Loucy (cell line): ENCODE measurements at regions not wholly inside any gene's neighbourhood (a gene's known extent, or its start where the extent isn't known, plus 50 kb on each side); places are given as distances from the start of the nearest gene placed in this dataset.

ENCODE experiments used
- EZH2phosphoT487 ChIP-seq: fragments of 200-600 bp; IDR thresholded peaks from 2 replicates; pipeline ENCODE4 v1.6.1; 2018; ENCODE audit warnings: antibody characterized with exemption, mild to moderate bottlenecking, moderate library complexity, borderline replicate concordance
- TF ChIP-seq, protein P1 (sequence below): fragments of 200-600 bp; sonication (generic); conservative IDR thresholded peaks from 2 replicates; pipeline ENCODE4 v1.5.1; 2014; ENCODE audit warnings: mild to moderate bottlenecking, antibody characterized with exemption, low read length

- TF ChIP-seq, protein P1, sequence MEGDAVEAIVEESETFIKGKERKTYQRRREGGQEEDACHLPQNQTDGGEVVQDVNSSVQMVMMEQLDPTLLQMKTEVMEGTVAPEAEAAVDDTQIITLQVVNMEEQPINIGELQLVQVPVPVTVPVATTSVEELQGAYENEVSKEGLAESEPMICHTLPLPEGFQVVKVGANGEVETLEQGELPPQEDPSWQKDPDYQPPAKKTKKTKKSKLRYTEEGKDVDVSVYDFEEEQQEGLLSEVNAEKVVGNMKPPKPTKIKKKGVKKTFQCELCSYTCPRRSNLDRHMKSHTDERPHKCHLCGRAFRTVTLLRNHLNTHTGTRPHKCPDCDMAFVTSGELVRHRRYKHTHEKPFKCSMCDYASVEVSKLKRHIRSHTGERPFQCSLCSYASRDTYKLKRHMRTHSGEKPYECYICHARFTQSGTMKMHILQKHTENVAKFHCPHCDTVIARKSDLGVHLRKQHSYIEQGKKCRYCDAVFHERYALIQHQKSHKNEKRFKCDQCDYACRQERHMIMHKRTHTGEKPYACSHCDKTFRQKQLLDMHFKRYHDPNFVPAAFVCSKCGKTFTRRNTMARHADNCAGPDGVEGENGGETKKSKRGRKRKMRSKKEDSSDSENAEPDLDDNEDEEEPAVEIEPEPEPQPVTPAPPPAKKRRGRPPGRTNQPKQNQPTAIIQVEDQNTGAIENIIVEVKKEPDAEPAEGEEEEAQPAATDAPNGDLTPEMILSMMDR, result no peak
- TF ChIP-seq EZH2phosphoT487, result no peak
Observed at GRCh38 chr1:234720709-234721441, 110.9 kb upstream of the IRF2BP2 start.
